Neural crest cell (in vitro differentiated cells): ENCODE measurements at regions not wholly inside any gene's neighbourhood (a gene's known extent, or its start where the extent isn't known, plus 50 kb on each side); places are given as distances from the start of the nearest gene placed in this dataset.

ENCODE experiments used
- DNase-seq: peaks from one replicate; pipeline ENCODE4 v3.0.0; 2021; ENCODE audit warnings: low read depth, mixed read lengths, low spot score
- H3K27ac Mint-ChIP-seq: one replicate; pipeline ENCODE4 v1.8.0; 2021; ENCODE audit warnings: mild to moderate bottlenecking, mixed read lengths; ENCODE audit not compliant: unreplicated experiment
- H3K27me3 Mint-ChIP-seq: 2 replicates; pipeline ENCODE4 v1.8.0; 2021; ENCODE audit warnings: low read depth, mild to moderate bottlenecking, mixed read lengths
- H3K36me3 Mint-ChIP-seq: 2 replicates; pipeline ENCODE4 v1.8.0; 2021; ENCODE audit warnings: low read depth, mild to moderate bottlenecking, mixed read lengths
- H3K4me1 Mint-ChIP-seq: 2 replicates; pipeline ENCODE4 v1.8.0; 2021; ENCODE audit warnings: mixed read lengths
- H3K4me3 Mint-ChIP-seq: one replicate; pipeline ENCODE4 v1.8.0; 2021; ENCODE audit warnings: mild to moderate bottlenecking, mixed read lengths
- H3K9me3 Mint-ChIP-seq: 2 replicates; pipeline ENCODE4 v1.8.0; 2021; ENCODE audit warnings: mixed read lengths
- CTCF ChIP-seq: fragments of 200-600 bp; sonication (generic); conservative IDR thresholded peaks from 2 replicates; pipeline ENCODE4 v1.5.0; 2021; ENCODE audit warnings: antibody characterized with exemption, mild to moderate bottlenecking

- Mint-ChIP-seq H3K4me1 (peaks cover 25% of the 10 kb centered on the region), H3K27me3 (no peaks in the 10 kb centered on the region), H3K9me3 (peaks cover 13% of the 10 kb centered on the region), H3K27ac (no peak overlapping the region), H3K4me3 (no peak overlapping the region), H3K36me3 (no peaks in the 10 kb centered on the region)
- TF ChIP-seq CTCF = no peak
- DNase-seq = no peak
These were observed 1713.2 kb upstream of the SLC10A2 start for GRCh38 chr13:104779311-104779993.

DNA sequence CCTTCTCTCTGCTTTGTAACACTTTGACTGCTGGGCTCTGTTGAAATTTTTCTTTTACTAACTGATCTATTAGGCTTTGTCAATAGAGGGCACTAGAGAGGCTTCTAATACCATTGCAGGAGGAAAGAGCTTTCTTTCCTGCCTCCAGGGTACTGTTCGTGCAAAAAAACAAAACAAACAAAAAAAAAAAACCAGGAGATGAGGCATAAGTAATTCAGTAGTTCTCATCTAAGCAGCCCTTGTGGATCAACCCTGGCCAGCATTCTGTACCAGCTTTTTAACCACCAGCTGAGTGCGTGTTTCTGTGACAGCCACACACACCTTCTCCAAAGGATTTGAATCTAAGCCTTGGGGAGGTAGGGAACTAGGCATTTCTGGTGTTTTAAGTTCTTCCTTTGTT is 1707.6 kb upstream of the SLC10A2 start:
- H3K4me3 Mint-ChIP-seq = no peak overlapping the region
- DNase-seq = no peak
- H3K36me3 Mint-ChIP-seq = no peaks in the 10 kb centered on the region
- H3K27me3 Mint-ChIP-seq = no peaks in the 10 kb centered on the region
- no peak overlapping the region for H3K27ac Mint-ChIP-seq
- TF ChIP-seq CTCF = peak; percentile 72
- peaks cover 18% of the 10 kb centered on the region for H3K4me1 Mint-ChIP-seq
- H3K9me3 Mint-ChIP-seq = peaks cover 7% of the 10 kb centered on the region

DNA sequence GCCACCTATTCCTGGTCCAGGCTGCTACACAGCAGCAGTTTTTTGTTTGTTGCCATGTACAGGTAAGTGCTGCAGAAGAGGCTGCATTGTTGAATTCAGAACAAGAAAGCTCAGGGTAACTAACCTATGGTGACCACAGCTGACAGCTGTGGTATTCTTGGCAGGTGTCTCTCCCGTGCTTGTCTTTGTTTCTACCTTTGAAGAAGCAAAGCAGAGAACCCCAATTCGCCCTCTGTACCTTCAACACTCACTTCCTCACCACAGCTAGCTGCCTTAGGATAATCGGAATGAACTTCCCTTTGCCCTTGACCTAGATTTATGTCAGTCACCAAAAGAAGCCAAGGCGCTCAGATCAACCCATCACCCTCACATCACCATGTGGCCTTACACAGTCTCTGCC is 1703.3 kb upstream of the SLC10A2 start:
- no peak overlapping the region for H3K27ac Mint-ChIP-seq
- no peaks in the 10 kb centered on the region for H3K36me3 Mint-ChIP-seq
- DNase-seq = no peak
- peaks cover 6% of the 10 kb centered on the region for H3K4me1 Mint-ChIP-seq
- H3K4me3 Mint-ChIP-seq = no peak overlapping the region
- H3K27me3 Mint-ChIP-seq = no peaks in the 10 kb centered on the region
- peaks cover under 1% of the 10 kb centered on the region for H3K9me3 Mint-ChIP-seq
- no peak for TF ChIP-seq CTCF

DNA sequence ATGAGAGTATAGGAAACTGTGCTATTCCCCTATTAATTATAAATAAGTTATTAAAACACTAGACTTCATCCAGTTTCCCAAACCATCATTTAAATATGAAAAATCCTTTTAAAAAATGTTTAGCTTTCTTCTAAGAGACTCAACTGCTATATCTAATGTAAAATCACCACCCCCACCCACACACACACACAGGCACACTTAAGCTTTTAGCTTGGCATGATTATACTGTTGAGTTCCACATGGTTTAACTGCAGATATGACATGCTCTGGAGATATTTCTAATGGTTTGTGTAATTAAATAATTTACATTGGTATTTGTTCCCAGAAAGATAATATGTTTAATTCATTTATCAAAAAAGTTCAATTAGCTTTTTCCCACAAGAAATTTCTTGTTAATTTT is 1700.1 kb upstream of the SLC10A2 start:
- Mint-ChIP-seq H3K4me3 (no peak overlapping the region), H3K27me3 (no peaks in the 10 kb centered on the region), H3K27ac (no peak overlapping the region), H3K9me3 (peaks cover 4% of the 10 kb centered on the region), H3K36me3 (no peaks in the 10 kb centered on the region), H3K4me1 (no peaks in the 10 kb centered on the region)
- TF ChIP-seq CTCF = no peak
- no peak for DNase-seq

- no peaks in the 10 kb centered on the region for H3K27me3 Mint-ChIP-seq
- DNase-seq = no peak
- H3K27ac Mint-ChIP-seq = no peak overlapping the region
- H3K9me3 Mint-ChIP-seq = peaks cover 4% of the 10 kb centered on the region
- no peak overlapping the region for H3K4me3 Mint-ChIP-seq
- H3K36me3 Mint-ChIP-seq = no peaks in the 10 kb centered on the region
- no peak for TF ChIP-seq CTCF
- H3K4me1 Mint-ChIP-seq = no peaks in the 10 kb centered on the region
These were observed 1698.4 kb upstream of the SLC10A2 start for GRCh38 chr13:104764600-104764999.
